NCI-H2107 (cell line): ENCODE measurements at regions not wholly inside any gene's neighbourhood (a gene's known extent, or its start where the extent isn't known, plus 50 kb on each side); places are given as distances from the start of the nearest gene placed in this dataset.
"Not testable (repeated sequence)": the region's sequence is repeated elsewhere in the genome, so short reads cannot be mapped to it uniquely, and the experiment has no call there.

Experiments
- DNase-seq: peaks from one replicate; lab custom pipeline; 2025; lab: John Stamatoyannopoulos, UW

- no peak for DNase-seq
Observed at GRCh38 chr22:25395468-25395867, 169.0 kb upstream of the GRK3 start.

- DNase-seq = no peak
Observed at GRCh38 chr22:25395915-25396314, 168.6 kb upstream of the GRK3 start.

GRCh38 chr22:25396615-25397200 lies 167.8 kb upstream of the GRK3 start:
- DNase-seq = no peak

GRCh38 chr22:25397616-25398015 lies 166.9 kb upstream of the GRK3 start:
- DNase-seq = no peak

GRCh38 chr22:25398591-25399062 lies 165.8 kb upstream of the GRK3 start:
- not testable (repeated sequence) for DNase-seq

- no peak for DNase-seq
Observed at GRCh38 chr22:25399649-25400151, 164.8 kb upstream of the GRK3 start.

GRCh38 chr22:25402160-25402500 lies 162.3 kb upstream of the GRK3 start:
- no peak for DNase-seq

GRCh38 chr22:25402501-25403283 lies 161.8 kb upstream of the GRK3 start:
- no peak for DNase-seq

GRCh38 chr22:25403284-25403810 lies 161.1 kb upstream of the GRK3 start:
- no peak for DNase-seq

GRCh38 chr22:25403811-25404471 lies 160.5 kb upstream of the GRK3 start:
- no peak for DNase-seq

GRCh38 chr22:25404556-25404927 lies 159.9 kb upstream of the GRK3 start:
- DNase-seq = no peak

- DNase-seq = no peak
Observed at GRCh38 chr22:25404928-25405816, 159.3 kb upstream of the GRK3 start.

- no peak for DNase-seq
Observed at GRCh38 chr22:25405841-25406509, 158.5 kb upstream of the GRK3 start.

GRCh38 chr22:25406510-25407210 lies 157.8 kb upstream of the GRK3 start:
- no peak for DNase-seq

- DNase-seq = no peak
Observed at GRCh38 chr22:25407226-25407858, 157.1 kb upstream of the GRK3 start.

GRCh38 chr22:25407859-25408229 lies 156.6 kb upstream of the GRK3 start:
- no peak for DNase-seq

- no peak for DNase-seq
Observed at GRCh38 chr22:25409240-25409639, 155.2 kb upstream of the GRK3 start.

- no peak for DNase-seq
Observed at GRCh38 chr22:25410849-25411248, 153.6 kb upstream of the GRK3 start.

GRCh38 chr22:25413620-25414019 lies 150.9 kb upstream of the GRK3 start:
- DNase-seq = no peak

- not testable (repeated sequence) for DNase-seq
Observed at GRCh38 chr22:25415731-25416130, 148.7 kb upstream of the GRK3 start.
